BJ (cell line): ENCODE measurements at regions not wholly inside any gene's neighbourhood (a gene's known extent, or its start where the extent isn't known, plus 50 kb on each side); places are given as distances from the start of the nearest gene placed in this dataset.

Experiments
- CTCF ChIA-PET: fragments of 350-600 bp; formaldehyde crosslinking; extraction: SDS; loops from one replicate; lab custom pipeline; 2021; ENCODE audit warnings: antibody characterized with exemption, inconsistent platforms; lab: Yijun Ruan, JAX
- POLR2A ChIA-PET: fragments of 300-600 bp; sonication (Branson Sonifier 250); formaldehyde crosslinking; extraction: SDS; loops from one replicate; lab custom pipeline; 2021; ENCODE audit warnings: antibody characterized with exemption; lab: Charles Lee
- DNase-seq: peaks from one replicate; pipeline ENCODE4 v3.0.0-alpha.2; 2011; ENCODE audit warnings: low read depth
- H3K27me3 ChIP-seq: 2 replicates; pipeline ENCODE4 v1.6.0; 2011; ENCODE audit warnings: low read length; ENCODE audit not compliant: control insufficient read depth, insufficient read depth
- H3K36me3 ChIP-seq: 2 replicates; pipeline ENCODE4 v1.5.1; 2011; ENCODE audit warnings: low read length; ENCODE audit not compliant: control insufficient read depth, insufficient read depth
- H3K4me3 ChIP-seq: 2 replicates; pipeline ENCODE4 v1.5.1; 2011; ENCODE audit warnings: low read depth, mild to moderate bottlenecking, control low read depth, low read length
- CTCF ChIP-seq: IDR thresholded peaks from 2 replicates; pipeline ENCODE4 v1.5.1; 2011; ENCODE audit warnings: low read depth, mild to moderate bottlenecking, control low read depth, inconsistent platforms, low read length, moderate library complexity; ENCODE audit not compliant: insufficient read depth

DNA sequence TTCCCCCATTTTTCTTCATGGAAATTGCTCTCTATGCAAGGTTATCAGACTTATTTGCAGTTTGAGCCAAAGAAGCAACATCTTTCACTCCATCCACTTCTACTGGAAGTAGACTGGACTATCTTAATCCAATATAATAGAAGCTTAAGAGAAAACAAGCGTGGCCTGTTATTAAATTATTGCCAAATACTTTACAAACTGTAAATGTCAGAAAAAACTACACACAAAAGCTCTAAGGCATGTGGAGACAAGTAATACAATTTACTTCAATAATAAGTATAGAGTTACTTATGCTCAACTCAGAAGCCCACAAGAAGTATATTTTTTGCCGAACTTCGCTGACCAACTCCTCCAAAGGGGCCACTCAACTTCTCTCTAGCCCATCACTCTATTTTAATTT is 120.3 kb downstream of the BDH1 start:
- H3K36me3 ChIP-seq: no peaks in the 10 kb centered on the region
- CTCF ChIA-PET: interaction anchor here (1.1 kb wide), 1 partner anchor 18 kb away, joined by 3 read pairs; no protein-coding TSS in a partner anchor
- H3K4me3 ChIP-seq: no peak overlapping the region
- no peak for TF ChIP-seq CTCF
- DNase-seq: no peak
- POLR2A ChIA-PET: no interaction called here
- no peaks in the 10 kb centered on the region for H3K27me3 ChIP-seq

DNA sequence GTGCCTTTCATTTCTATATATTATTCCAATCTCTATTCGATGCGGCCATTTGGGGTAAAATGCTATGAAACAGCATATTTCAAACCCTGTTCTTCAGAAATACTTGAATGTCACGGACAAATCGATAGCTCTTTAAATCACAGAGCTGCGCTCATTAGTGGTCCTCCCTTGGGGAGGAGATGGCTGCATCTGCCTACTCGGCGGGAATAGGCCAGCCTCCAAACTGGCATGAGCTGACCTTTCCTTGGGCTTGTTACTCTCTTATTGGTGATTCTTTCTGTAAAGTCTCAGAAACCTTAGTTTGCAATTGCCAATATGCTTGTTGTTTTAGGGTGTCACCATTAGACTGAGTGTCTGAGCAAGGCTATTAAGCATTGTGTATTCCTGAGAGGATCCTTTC is 120.9 kb downstream of the BDH1 start:
- POLR2A ChIA-PET: interaction anchor here (0.6 kb wide), 1 partner anchor 34 kb away, joined by 7 read pairs; no protein-coding TSS in a partner anchor
- no peak for DNase-seq
- no peaks in the 10 kb centered on the region for H3K36me3 ChIP-seq
- CTCF ChIA-PET: interaction anchor here (1.1 kb wide), 1 partner anchor 19 kb away, joined by 3 read pairs; no protein-coding TSS in a partner anchor
- no peak overlapping the region for H3K4me3 ChIP-seq
- H3K27me3 ChIP-seq: no peaks in the 10 kb centered on the region
- TF ChIP-seq CTCF: no peak

DNA sequence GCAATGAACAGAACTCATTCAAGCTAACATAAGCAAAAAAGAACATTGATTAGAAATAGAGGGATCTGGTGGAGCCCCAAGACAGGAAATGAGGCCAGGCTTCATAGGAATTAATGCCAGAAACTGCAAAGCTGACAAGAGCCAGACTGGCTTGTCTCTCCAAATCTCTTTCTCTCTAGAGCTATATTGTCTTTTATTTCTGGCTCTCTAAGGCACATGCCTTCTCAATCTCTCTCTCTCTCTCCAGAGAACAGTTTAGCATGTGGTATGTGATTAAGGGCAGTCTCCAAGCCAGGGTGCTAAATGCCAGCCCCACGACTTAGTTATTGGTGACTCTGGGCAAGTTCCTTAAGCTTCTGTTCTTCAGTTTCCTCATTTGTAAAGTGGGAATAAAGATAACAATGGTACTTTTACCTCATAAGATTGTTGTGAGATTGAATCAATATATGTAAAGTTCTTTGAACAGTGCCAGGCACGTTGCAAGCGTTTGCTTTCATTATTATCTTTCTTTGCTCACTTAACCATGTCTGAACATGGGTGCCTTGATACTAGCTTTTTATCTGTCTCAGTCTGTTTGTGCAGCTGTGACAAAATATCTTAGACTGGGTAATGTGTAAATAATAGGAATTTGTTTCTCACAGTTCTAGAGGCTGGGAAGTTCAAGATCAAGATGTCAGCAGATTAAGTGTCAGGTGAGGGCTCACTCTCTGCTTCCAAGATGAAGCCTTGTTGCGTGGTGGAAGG is 123.2 kb downstream of the BDH1 start:
- H3K4me3 ChIP-seq: no peak overlapping the region
- DNase-seq: no peak
- no peak for TF ChIP-seq CTCF
- H3K36me3 ChIP-seq: no peaks in the 10 kb centered on the region
- ChIA-PET CTCF (interaction anchor here (1.5 kb wide), 1 partner anchor 22 kb away, joined by 5 read pairs; no protein-coding TSS in a partner anchor), POLR2A (no interaction called here)
- H3K27me3 ChIP-seq: no peaks in the 10 kb centered on the region

GRCh38 chr3:197431346-197431910 is 124.3 kb downstream of the BDH1 start:
- Histone ChIP-seq H3K36me3 (no peaks in the 10 kb centered on the region), H3K27me3 (no peaks in the 10 kb centered on the region), H3K4me3 (no peak overlapping the region)
- no peak for DNase-seq
- no peak for TF ChIP-seq CTCF
- CTCF ChIA-PET: interaction anchor here (0.6 to 1.3 kb wide), 3 partner anchors 15 to 145 kb away, joined by 3 to 4 read pairs (median 3); no protein-coding TSS in a partner anchor
- POLR2A ChIA-PET: no interaction called here

DNA sequence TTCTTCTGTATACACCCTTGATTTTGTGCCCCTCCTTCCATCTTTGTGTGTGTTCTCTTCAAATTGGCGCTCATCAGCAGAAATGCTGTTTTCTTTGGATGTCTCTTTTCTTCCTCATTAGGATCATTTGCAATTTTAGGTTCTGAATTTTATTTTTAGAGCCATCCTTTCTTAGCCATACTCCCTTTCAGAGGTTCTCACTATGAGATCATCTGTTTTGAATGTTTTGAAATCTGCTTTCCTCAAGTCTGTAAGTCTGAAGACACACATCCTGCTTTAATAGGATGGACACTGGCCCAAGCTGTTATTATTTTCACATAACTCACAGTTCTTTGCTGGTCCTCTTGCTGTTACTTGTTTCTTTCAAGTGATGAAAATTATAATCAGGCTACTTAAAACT is 124.8 kb downstream of the BDH1 start:
- Histone ChIP-seq H3K4me3 (no peak overlapping the region), H3K27me3 (no peaks in the 10 kb centered on the region), H3K36me3 (no peaks in the 10 kb centered on the region)
- no peak for DNase-seq
- ChIA-PET CTCF (interaction anchor here (0.6 to 1.3 kb wide), 3 partner anchors 16 to 144 kb away, joined by 3 to 4 read pairs (median 3); no protein-coding TSS in a partner anchor), POLR2A (no interaction called here)
- TF ChIP-seq CTCF: no peak
